DOHH2 (cell line): ENCODE measurements at regions not wholly inside any gene's neighbourhood (a gene's known extent, or its start where the extent isn't known, plus 50 kb on each side); places are given as distances from the start of the nearest gene placed in this dataset.

Experiments
- H3F3A ChIP-seq: fragments of 200-600 bp; sonication (generic), shearing (Covaris generic); 2 replicates; pipeline ENCODE4 v1.6.0; 2016; ENCODE audit warnings: antibody characterized with exemption, mild to moderate bottlenecking; ENCODE audit not compliant: control insufficient read depth, insufficient read depth
- H3K27ac ChIP-seq: fragments of 200-600 bp; sonication (generic); 2 replicates; pipeline ENCODE4 v1.5.1; 2014; ENCODE audit warnings: low read depth, mild to moderate bottlenecking, low read length, moderate library complexity
- H3K27me3 ChIP-seq: fragments of 200-600 bp; sonication (generic); 2 replicates; pipeline ENCODE4 v1.6.1; 2014; ENCODE audit warnings: mild to moderate bottlenecking, low read length, mixed read lengths; ENCODE audit not compliant: control insufficient read depth
- H3K36me3 ChIP-seq: fragments of 200-600 bp; sonication (generic); 2 replicates; pipeline ENCODE4 v1.6.1; 2014; ENCODE audit warnings: mild to moderate bottlenecking, low read length, moderate library complexity, mixed read lengths; ENCODE audit not compliant: control insufficient read depth
- H3K4me1 ChIP-seq: fragments of 200-600 bp; sonication (generic); 2 replicates; pipeline ENCODE4 v1.6.1; 2014; ENCODE audit warnings: mild to moderate bottlenecking, low read length, mixed read lengths; ENCODE audit not compliant: control insufficient read depth
- H3K4me2 ChIP-seq: fragments of 200-600 bp; sonication (generic); 2 replicates; pipeline ENCODE4 v1.6.0; 2014; ENCODE audit warnings: mild to moderate bottlenecking, low read length, moderate library complexity
- H3K4me3 ChIP-seq: fragments of 200-600 bp; sonication (generic); 2 replicates; pipeline ENCODE4 v1.5.1; 2014; ENCODE audit warnings: mild to moderate bottlenecking, low read length, mixed read lengths
- H3K79me2 ChIP-seq: fragments of 200-600 bp; sonication (generic); 2 replicates; pipeline ENCODE4 v1.6.1; 2014; ENCODE audit warnings: mild to moderate bottlenecking, low read length, mixed read lengths; ENCODE audit not compliant: control insufficient read depth
- H3K9me2 ChIP-seq: fragments of 200-600 bp; sonication (generic); replicated peaks from 2 replicates; pipeline ENCODE4 v1.6.1; 2014; ENCODE audit warnings: mild to moderate bottlenecking, low read length, mixed read lengths; ENCODE audit not compliant: control insufficient read depth
- H3K9me3 ChIP-seq: fragments of 200-600 bp; sonication (generic); 2 replicates; pipeline ENCODE4 v1.6.1; 2014; ENCODE audit warnings: antibody characterized with exemption, low read length, mixed read lengths; ENCODE audit not compliant: control insufficient read depth, insufficient read depth
- H4K20me1 ChIP-seq: fragments of 200-600 bp; sonication (generic); 2 replicates; pipeline ENCODE4 v1.6.0; 2014; ENCODE audit warnings: low read depth, mild to moderate bottlenecking, antibody characterized with exemption, low read length, moderate library complexity; ENCODE audit not compliant: control insufficient read depth, insufficient read depth
- CTCF ChIP-seq: fragments of 200-600 bp; sonication (generic); IDR thresholded peaks from one replicate; pipeline ENCODE4 v1.5.1; 2014; ENCODE audit warnings: antibody characterized with exemption, mild to moderate bottlenecking, low read depth, low read length; ENCODE audit not compliant: poor library complexity, severe bottlenecking
- EZH2phosphoT487 ChIP-seq: fragments of 200-600 bp; sonication (generic); IDR thresholded peaks from 2 replicates; pipeline ENCODE4 v1.6.1; 2017; ENCODE audit warnings: borderline replicate concordance, mild to moderate bottlenecking, antibody characterized with exemption, low read length, moderate library complexity, mixed read lengths

DNA sequence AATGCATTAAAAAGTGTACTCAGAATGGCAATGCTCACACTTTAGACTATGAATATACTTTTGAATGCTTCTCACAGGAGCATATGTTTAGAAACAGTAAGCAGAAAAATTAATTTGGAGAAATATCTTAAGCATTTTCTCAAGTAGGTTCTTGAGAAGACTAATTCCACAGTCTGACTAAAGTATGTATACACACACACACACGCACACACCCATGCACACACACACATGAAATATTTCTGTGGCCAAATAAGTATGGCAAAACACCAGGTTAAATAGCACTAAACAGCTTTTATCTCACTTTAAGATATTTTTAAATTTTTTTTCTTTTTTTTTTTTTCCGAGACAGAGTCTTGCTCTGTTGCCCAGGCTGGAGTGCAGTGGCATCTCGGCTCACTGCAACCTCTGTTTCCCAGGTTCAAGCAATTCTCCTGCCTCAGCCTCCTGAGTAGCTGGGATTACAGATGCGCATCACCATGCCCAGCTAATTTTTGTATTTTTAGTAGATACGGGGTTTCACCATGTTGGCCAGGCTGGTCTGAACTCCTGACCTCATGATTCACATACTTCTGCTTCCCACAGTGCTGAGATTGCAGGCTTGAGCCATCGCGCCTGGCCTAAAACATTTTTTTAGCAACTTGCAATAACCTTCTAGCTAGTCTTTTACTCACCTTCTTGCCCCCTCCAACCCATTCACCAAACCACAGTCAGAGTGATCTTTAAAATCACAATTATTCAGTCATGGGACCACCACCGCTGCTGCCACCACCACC is 67.5 kb upstream of the SCG2 start:
- no peak for TF ChIP-seq EZH2phosphoT487
- TF ChIP-seq CTCF, result no peak
- Histone ChIP-seq H3K4me1 (no peaks in the 10 kb centered on the region), H3K27me3 (no peaks in the 10 kb centered on the region), H3K36me3 (no peaks in the 10 kb centered on the region), H3K4me3 (no peak overlapping the region), H3K79me2 (no peaks in the 10 kb centered on the region), H3K27ac (no peak overlapping the region), H3K9me3 (no peaks in the 10 kb centered on the region), H3K4me2 (no peak overlapping the region), H3F3A (no peaks in the 10 kb centered on the region), H3K9me2 (no peaks in the 10 kb centered on the region), H4K20me1 (no peaks in the 10 kb centered on the region)

DNA sequence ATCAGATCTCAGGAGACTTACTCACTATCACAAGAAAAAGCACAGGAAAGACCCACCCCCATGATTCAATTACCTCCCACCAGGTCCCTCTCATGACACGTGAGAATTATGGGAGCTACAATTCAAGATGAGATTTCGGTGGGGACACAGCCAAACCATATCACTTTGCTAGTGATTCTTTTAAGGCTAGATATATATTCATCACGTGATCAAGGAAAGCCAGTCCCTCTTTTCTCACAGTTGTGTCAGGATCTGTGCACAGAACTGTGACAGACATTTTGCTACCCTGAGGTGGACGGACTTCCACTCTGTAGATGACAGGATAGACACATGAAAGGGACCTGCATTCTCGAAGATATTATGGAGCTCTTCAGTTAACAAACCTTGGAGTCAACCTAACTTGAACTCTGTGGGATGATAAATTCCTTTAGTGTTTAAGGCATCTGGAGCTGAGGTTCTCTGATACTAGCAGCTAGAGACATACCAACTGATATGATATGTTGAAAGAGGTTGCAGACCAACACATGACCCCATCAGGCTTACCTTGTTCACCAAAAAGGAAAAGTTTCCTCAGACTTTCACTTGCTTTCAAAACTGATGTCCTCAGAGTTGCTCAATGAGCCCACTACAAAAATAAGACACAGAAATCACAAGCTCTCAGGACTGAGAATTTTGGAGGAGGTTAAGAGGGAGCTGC is 66.3 kb upstream of the SCG2 start:
- TF ChIP-seq CTCF (no peak), EZH2phosphoT487 (no peak)

DNA sequence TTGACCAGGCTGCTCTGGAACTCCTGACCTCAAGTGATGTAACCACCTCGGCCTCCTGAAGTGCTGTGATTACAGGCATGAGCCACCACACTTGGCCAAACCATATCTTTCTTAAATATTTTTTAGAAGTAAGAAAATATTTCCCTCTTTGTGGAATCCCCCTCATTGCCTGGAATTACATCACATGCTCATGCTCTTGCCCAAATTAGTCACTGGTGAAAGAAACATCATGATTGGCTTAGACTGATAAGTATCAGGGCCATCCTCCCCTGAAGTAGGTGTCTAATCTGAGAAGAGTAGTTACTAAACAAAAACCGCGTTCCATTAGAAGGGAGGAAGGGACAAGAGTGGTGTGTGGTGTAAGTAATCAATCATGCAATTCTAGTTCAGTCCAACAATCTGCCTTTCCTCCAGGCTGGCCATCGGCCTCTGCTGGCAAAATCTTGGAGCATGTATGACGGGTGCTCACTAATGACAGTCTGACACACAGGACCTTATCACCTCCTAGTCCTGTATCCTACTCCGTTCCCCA is 52.3 kb upstream of the SCG2 start:
- H3K4me2 ChIP-seq, result no peak overlapping the region
- H3F3A ChIP-seq, result no peaks in the 10 kb centered on the region
- no peak for TF ChIP-seq EZH2phosphoT487
- TF ChIP-seq CTCF, result no peak
- H3K79me2 ChIP-seq, result no peaks in the 10 kb centered on the region
- H3K27ac ChIP-seq, result no peak overlapping the region
- H3K4me3 ChIP-seq, result no peak overlapping the region
- H3K9me2 ChIP-seq, result no peaks in the 10 kb centered on the region
- no peaks in the 10 kb centered on the region for H3K27me3 ChIP-seq
- H4K20me1 ChIP-seq, result no peaks in the 10 kb centered on the region
- no peaks in the 10 kb centered on the region for H3K4me1 ChIP-seq
- no peaks in the 10 kb centered on the region for H3K9me3 ChIP-seq
- no peaks in the 10 kb centered on the region for H3K36me3 ChIP-seq

More for the DNA sequence above, 66.3 kb upstream of the SCG2 start:
- H3K27me3 ChIP-seq, result no peaks in the 10 kb centered on the region
- H3K4me3 ChIP-seq, result no peak overlapping the region
- no peak overlapping the region for H3K4me2 ChIP-seq
- H3K9me3 ChIP-seq, result no peaks in the 10 kb centered on the region
- H3K4me1 ChIP-seq, result no peaks in the 10 kb centered on the region
- no peaks in the 10 kb centered on the region for H3F3A ChIP-seq
- no peaks in the 10 kb centered on the region for H3K9me2 ChIP-seq
- H3K36me3 ChIP-seq, result no peaks in the 10 kb centered on the region
- H3K27ac ChIP-seq, result no peak overlapping the region
- no peaks in the 10 kb centered on the region for H4K20me1 ChIP-seq
- no peaks in the 10 kb centered on the region for H3K79me2 ChIP-seq
